Renal cortex interstitium (tissue), 11 donors: ENCODE measurements at regions not wholly inside any gene's neighbourhood (a gene's known extent, or its start where the extent isn't known, plus 50 kb on each side); places are given as distances from the start of the nearest gene placed in this dataset.
A peak's percentile ranks its signal among the peaks of the same experiment; 100 is the strongest.

Source experiments
- DNase-seq, 11 donors: peaks; one replicate each; pipeline ENCODE4 v3.0.0-alpha.2; 2013; ENCODE audit warnings: low read depth in 9 of 11, low spot score in 4 of 11; ENCODE audit errors: extremely low read depth in 1 of 11

DNA sequence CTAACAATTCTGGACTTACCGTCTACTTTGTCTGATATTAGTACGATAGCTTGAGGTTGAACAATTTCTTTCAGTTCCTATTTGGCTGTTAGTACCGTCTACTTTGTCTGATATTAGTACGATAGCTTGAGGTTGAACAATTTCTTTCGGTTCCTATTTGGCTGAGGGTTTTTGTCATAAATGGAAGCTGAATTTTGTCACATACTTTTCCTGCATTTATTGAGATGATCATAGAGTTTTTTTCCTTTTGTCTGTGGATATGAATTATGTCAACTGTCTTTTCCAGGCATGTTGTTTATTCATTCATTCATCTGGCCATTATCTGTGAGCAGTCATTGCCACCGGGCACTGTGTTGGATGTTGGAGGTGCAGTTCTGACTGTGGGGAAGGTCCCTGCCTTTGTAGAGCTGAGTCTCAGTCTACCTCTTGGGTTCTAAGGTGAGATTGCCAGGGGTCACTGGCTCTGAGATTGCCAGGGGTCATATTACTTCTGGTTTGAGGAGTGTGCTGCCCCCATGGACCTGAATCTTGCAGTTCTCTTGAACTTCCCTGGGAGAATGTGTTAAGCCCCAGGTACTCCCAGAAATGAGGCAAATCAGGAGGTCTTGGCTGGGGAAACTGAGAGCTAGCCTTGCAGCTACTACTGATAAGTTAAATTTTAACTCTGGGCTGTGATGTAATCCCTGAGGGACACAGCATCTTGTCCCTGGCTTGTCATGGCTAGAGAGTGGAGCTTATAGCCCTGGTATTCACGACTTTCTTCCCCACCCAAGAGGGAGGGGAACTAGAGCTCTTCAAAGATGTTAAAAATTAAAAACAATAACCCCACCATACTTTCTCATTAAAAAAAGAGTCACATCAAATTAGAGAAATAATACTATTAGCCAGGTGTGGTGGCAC is 89.1 kb upstream of the MBOAT2 start:
- no peak for DNase-seq

DNA sequence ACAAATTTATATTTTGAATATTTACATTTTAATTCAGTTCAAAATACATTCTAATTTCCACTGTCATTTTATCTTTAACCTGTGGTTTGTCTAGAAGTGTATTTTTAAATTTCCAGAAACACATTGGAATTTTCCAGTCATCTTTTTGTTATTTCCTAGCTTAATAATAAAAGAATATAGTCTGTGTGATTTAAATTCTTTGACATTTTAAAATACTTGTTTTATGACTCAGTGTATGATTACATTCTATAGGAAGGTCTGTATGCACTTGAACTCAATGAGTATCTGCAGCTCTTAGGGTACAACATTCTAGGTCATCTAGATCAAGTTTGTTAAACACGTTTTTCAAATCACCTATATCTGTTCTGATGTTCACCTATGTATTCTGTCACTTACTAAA is 88.3 kb upstream of the MBOAT2 start:
- DNase-seq, result no peak

DNA sequence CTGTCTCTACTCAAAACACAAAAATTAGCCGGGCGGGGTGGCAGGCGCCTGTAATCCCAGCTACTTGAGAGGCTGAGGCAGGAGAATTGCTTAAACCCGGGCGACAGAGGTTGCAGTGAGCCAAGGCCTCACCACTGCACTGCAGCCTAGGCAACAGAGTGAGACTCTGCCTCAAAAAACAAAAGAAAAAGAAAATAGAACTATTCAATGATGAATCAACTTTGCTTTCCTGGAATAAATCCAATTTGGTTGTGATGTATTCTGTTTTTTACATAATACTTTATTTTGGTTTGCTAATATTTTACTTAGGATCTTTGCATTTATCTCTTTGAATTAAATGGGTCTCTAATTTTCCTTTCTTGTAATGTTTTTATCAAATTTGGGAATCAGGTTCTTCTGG is 86.3 kb upstream of the MBOAT2 start:
- DNase-seq, result no peak

DNA sequence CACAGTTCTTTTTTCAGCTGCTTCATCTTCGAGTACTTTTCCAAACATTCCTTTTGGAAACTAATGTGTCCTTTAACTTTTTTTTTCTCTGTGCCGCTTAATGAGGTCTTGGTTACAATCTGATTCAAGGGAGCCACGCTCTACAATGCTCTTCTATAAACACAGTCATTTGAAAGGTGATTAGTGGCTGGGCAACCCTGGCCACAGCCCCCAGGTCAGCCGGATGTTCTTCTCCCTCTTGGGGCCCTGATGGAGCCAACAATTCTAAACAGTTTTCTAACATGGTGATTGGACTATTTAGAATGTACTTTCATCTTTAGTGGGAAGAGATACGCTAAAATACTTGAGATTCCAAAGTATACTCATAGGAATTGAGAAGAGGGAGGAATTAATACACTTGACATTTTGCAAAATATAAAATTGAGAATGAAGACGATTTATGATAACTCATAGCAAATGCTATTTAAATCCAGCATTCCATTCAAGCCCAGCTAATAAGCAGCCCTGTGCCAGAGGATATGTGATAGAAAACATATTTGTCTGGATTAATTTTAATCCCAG is 83.7 kb upstream of the MBOAT2 start:
- DNase-seq, result no peak

DNA sequence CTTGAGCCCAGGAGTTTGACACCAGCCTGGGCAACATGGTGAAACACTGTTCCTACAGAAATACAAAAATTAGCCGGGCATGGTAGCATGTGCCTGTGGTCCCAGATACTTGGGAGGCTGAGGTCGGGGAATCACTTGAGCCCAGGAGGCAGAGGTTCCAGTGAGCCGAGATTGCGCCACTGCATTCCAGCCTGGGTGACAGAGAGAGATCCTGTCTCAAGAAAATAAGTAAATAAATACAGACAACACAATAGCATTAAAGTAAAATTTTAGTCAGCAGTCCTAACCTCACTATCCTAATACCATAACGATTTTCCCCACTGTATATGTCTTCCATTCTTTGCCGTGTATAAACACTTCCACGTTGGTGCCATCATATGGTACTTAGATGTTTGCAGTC is 83.0 kb upstream of the MBOAT2 start:
- no peak for DNase-seq

GRCh38 chr2:9085353-9085752 is 81.9 kb upstream of the MBOAT2 start:
- DNase-seq, result no peak

GRCh38 chr2:9083287-9083686 is 79.8 kb upstream of the MBOAT2 start:
- DNase-seq, result no peak

- DNase-seq, result no peak
Observed at GRCh38 chr2:9082158-9082557, 78.7 kb upstream of the MBOAT2 start.

DNA sequence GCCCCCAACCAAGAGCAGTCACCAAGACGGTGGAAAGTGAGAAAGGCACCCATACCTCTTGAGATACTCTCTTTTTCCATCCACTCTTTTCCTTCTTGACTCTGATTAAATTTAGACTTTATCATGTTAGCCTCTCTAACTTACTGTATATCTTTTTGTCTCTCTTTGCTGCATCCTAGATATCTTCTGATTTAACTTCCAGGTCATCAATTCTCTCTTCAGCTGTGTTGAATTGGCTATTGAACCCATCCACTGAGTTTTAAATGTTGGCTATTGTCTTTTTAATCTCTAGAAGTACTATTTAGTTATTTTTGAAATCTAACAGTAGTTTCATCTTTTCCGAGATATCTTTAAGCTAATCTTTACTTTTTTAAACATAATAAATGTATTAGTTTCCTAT is 78.3 kb upstream of the MBOAT2 start:
- DNase-seq, result no peak

DNA sequence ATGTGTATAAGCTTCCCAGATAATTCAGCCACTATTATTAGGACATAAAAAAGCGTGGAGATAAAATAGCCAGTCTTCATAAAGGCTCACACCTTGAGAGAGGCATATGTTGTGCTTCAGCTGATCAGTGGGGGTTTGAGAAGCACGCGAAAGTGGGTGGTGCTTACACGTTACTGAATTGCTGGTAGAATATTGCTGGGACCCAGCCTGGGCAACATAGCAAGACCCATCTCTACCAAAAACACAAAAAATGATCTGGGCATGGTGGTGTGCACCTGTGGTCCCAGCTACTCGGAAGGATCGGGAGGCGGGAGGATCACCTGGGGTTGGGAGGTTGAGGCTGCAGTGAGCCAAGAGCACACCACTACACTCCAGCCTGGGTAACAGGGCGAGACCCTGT is 74.9 kb upstream of the MBOAT2 start:
- DNase-seq, result no peak

DNA sequence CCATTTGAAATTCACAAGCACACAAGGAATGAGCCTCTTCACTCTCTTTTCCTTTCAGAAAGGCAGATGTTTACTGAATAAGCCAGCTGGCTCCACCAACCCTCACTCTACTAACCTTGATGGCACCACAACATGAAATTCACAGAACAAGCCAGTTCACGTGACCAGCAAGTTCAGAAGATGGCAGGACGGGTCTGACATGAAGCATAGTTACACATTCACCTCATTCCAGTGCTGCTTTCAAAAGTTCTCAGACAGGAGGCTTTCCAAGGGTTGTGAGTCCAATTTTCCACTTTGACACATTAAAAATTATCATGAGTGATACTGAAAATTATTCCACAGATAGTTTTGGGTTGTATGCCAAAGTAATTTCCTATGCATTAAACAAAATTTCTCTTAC is 74.2 kb upstream of the MBOAT2 start:
- no peak for DNase-seq

- DNase-seq, result no peak
Observed at GRCh38 chr2:9076755-9077154, 73.3 kb upstream of the MBOAT2 start.

DNA sequence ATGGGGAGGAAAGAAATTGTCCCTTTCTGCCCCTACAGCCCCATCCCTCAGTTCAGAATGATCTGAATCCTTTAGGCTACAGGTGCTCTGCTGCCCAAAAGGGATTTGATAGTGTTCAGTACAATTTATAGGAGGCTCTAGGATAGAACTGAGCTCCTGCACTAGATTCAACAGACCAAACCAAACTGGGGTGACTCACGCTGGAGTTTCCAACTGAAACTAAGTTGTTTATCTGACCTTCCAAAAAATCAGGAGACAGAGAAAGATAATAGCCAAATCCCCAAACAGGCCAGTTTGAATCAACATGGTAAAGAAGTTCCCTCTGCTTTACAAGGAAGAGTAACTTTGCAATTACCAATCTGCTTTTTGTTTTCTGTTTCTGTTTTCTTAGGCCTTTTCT is 72.7 kb upstream of the MBOAT2 start:
- no peak for DNase-seq

GRCh38 chr2:9074930-9075329 is 71.4 kb upstream of the MBOAT2 start:
- no peak for DNase-seq

- DNase-seq, result no peak
Observed at GRCh38 chr2:9071584-9072124, 68.2 kb upstream of the MBOAT2 start.

GRCh38 chr2:9071032-9071431 is 67.5 kb upstream of the MBOAT2 start:
- DNase-seq, result no peak

DNA sequence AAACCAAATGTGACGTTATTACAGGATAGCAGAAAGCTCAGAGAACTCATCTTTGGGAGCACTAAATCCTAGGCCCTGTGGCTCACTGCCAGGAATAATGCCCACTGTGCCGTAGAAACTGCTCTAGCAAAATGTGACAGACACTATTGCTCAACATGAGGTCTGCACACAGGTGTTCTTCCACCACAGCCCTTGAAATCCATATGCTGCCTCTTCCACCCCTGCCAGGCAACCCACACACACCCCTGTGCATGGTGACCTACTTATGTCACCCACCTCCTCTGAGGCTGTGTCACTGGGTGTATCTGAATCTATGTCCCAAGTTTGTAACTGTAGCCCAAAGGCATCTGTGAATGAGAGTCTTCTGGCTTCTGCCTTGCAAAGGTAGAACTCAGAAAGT is 66.1 kb upstream of the MBOAT2 start:
- no peak for DNase-seq

GRCh38 chr2:9065901-9066300 is 62.4 kb upstream of the MBOAT2 start:
- no peak for DNase-seq

DNA sequence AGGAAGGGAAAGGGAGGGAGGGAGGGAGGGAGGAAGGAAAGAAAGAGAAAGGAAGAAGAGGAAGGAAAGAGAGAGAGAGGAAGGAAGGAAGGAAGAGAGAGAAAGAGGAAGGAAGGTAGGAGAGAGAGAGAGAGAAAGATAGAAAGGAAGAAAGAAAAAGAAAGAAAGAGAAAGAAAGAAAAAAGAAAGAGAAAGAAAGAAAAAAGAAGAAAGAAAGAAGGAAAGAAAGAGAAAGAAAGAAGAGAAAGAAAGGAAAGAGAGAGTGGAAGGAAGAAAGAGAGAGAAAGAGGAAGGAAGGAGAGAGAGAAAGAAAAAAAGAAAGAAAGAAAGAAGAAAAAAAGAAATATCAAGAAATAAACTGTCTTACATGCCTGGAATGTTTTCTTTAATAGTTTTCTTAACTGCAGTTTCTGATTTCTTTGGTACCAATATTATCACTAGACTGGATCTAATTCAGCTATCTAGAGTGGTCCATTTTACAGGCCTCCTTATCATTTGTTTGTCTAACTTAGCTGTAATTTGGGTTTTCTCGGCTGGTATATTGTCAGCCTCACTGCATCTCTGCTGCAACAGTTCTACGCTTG is 59.6 kb upstream of the MBOAT2 start:
- DNase-seq, result peak in 1 of 11 donors; percentile 7

- DNase-seq, result no peak
Observed at GRCh38 chr2:9060819-9061218, 57.3 kb upstream of the MBOAT2 start.
